Pons (tissue), 1 donor: ENCODE measurements at regions not wholly inside any gene's neighbourhood (a gene's known extent, or its start where the extent isn't known, plus 50 kb on each side); places are given as distances from the start of the nearest gene placed in this dataset.

Experiments
- DNase-seq: peaks from one replicate; pipeline ENCODE4 v3.0.0-alpha.2; 2016; ENCODE audit warnings: low spot score

DNA sequence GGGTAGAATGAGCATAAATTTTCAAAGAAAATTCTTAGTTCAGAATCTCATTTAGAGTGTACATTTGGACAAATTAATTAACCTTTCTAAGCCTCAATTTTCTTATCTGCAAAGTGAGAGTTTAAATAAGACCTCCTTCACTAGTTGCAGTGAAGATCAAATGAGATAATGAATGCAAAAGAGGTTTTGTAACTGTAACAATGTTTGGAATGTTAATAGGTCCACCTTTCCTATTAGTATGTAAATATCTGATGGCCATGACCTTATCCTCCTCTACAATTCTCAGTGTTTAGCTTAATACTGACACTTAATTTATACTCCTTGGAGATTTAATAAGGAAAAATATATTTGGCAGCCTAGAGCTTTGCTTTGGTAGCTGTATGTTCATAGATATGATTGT lies 138.8 kb downstream of the GABRG1 start:
- DNase-seq: no peak

DNA sequence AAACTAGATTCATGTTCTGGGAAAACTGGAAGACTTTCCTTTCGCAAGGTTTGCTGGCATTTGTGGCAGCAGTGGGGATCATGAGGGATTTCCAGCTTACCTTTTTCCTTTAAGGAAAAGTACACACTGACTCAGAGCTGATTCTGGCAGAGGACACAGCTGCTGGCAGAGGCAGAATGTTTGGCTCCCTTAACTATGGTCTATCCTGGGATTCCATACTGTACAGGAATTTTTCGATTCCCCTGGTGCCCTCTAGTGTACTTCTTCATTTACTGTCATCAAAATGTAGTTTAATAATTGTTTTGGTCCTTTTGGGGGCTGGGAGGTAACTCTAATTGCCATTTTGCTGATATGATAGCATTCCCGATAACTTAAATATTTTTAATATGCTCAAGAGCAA lies 152.7 kb downstream of the GABRG1 start:
- DNase-seq: no peak

GRCh38 chr4:45957353-45957752 lies 166.5 kb downstream of the GABRG1 start:
- no peak for DNase-seq

DNA sequence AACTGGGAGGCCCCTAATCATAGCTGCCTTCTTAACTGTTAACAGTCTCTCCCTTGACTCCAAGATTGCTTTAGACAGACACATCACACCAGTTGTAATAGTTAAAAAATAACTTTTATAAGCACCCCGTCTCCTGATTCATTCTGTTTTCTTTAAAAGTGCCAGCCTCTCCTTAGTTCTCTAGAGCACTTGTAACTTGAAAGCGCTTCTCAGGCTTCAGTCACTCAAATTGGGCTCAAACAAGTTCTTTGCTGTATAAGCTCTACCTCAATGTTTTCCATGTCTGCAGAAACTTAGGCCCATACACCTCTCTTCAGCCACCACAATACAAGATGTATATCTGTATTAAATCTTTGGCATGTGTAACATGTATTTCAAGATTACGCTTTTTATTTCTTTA lies 169.6 kb downstream of the GABRG1 start:
- DNase-seq: no peak

GRCh38 chr4:45951153-45951552 lies 172.7 kb downstream of the GABRG1 start:
- no peak for DNase-seq

DNA sequence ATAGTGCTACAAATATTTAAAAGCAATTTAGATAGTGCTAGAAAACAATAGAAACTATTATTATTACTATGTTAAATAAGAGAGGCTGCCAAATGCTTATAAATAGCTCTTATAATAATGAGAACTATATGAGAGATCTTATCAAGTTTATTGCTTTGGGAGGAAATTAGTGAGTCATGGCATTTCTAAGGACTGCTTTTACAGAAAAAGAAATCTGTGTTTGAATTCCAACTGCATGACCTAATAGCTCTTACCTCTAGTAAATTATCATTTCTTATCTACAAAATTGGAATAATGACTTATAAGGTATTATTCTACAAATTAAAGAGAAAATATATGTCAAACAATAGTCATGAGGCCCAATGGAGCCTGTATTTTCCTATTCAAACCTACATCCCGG lies 177.2 kb downstream of the GABRG1 start:
- no peak for DNase-seq

- DNase-seq: no peak
Measured at GRCh38 chr4:45944000-45944399, 179.9 kb downstream of the GABRG1 start.

DNA sequence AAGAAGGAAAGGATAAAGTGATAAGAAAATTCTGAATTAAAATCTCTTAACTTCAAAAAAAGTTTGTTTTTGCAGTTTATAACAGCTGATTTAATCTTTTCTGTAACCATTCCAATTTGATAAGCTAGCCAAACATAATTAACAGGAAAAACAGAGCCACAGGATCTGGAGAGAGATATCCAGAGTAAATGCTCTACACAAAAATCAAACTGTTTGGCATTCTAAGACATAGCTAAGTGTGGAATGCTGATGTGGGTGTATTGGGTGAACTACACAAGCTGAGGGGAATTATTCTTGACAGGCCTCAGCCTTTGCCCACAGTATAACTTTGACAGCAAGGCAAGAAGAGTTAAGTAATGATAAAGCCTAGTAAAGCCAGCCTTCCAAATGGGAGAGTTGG lies 184.8 kb downstream of the GABRG1 start:
- DNase-seq: no peak

DNA sequence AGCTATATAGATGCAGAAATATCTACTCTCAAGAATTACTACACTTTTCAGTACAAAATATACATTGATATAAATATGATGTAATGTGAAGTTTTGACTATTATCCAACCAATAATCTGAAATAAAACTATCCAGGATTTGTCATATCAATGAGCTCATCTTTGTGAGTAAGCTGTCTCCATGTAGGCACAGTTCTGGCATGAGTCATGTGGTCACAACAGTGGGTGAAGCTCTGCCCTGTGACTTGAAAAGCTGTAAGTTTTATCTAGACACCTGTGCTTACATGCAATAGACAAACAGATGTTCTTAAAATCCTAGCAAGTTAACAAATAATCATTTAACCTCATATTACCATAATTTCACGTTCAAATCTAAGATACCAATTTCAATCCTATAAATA lies 192.7 kb downstream of the GABRG1 start:
- no peak for DNase-seq

- DNase-seq: peak; percentile 15
Measured at GRCh38 chr4:45927641-45928040, 196.2 kb downstream of the GABRG1 start.

DNA sequence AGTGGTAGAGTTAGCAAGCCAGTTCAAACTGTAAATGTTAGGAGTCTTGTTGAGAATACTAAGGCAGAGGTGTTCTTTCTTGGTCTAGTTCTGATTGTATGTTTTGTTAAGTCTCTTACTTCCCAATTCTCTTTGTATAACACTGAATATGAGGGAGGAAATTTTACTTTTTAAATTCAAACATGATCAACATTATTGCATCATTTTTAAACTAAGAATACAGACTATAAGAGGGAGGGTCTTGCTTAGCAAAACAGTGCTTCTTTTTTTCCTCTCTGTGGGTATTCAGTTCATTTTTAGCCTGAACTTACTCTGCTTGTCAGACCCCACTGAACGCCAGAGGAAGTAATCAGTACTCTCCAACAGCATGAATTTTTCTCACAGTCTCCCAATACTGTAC lies 198.0 kb downstream of the GABRG1 start:
- no peak for DNase-seq

DNA sequence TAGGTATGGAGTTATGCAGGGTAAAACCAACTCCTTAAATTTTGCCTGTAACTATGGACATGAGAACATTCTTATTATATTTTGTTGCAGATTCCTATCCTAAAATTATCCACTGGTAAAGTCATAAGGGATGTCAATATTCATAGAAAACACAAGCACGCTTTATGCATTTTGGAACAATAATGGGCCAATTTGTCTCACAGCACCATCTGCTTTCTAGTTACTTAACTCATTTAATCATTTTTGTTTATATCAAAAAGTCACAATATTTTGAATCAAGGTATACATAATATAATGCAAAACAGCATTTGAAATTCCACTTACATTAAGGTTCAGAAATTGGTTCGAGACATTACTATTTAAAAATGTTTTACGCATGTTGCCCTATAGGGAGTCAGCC lies 203.0 kb downstream of the GABRG1 start:
- DNase-seq: no peak

GRCh38 chr4:45910511-45910910 lies 213.3 kb downstream of the GABRG1 start:
- no peak for DNase-seq

GRCh38 chr4:45897946-45898585 lies 225.8 kb downstream of the GABRG1 start:
- no peak for DNase-seq

DNA sequence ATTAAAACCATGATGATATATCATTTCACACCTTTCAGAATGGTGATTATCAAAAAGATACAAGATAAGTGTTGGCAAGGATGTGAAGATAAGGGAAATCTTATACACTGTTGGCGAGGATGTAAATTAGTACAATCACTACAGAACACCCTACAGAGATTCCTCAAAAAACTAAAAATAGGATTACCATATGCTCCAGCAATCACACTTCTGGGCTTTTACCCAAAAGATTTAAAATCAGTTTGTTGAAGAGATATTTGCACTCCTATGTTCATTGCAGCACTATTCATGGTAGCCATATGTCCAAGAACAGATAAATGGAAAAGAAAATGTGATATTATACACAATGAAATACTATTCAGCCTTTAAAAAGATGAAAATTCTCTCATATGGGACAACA lies 240.4 kb downstream of the GABRG1 start:
- no peak for DNase-seq

- DNase-seq: no peak
Measured at GRCh38 chr4:45876235-45876890, 247.5 kb downstream of the GABRG1 start.

DNA sequence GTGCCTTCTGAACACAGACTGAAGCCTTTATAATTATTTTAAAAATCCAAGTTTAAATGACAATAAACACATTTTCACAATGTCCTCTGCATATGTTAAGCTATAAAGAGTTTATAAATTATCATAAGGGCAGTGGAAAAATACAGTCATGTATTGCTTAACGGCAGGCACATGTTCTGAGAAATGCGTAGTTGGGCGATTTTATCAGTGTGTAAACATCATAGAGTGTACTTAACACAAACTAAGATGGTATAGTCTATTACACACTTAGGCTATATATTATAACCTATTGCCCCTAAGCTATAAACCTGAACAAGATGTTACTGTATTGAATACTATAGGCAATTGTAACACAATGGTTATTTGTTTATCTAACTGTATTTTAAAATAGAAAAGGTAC lies 254.7 kb downstream of the GABRG1 start:
- DNase-seq: no peak

- DNase-seq: no peak
Measured at GRCh38 chr4:45865781-45866180, 258.1 kb downstream of the GABRG1 start.

- no peak for DNase-seq
Measured at GRCh38 chr4:45855857-45856256, 268.0 kb downstream of the GABRG1 start.

DNA sequence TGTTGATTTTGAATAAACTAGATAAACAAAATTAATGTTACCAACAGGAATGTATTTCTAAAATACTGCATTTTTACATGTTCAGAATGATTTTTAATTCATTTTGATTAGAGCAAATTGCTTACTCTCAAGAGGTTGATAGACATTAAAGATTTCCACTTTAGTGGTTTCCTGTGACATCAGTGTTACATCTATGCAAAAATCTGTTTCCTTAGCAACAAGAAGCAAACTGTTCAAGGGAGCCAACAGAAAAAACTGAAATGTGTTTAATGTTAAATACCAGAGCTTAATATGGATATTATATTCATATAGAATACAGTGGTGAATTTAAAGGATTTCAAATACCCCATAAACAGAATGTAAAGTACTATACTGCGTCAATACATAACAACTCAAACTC lies 277.8 kb downstream of the GABRG1 start:
- no peak for DNase-seq

DNA sequence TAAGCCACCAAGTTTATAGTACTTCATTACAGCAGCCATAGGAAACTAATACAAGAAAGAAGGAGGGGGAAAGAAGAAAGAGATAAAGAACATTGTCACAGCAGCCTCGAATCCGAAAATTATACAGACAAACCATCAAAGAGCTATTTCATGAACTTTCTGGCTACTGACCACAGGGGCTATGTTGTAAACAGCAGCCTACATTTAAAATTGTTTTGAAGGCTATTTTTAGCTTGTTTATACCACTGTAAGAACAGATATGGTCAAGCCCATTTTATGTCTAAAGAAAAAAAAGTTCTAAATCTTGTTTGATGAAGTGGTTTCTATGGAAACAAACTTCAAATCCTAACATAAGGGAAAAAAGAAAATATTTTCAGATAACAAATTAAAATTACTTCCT lies 282.1 kb downstream of the GABRG1 start:
- DNase-seq: no peak

- no peak for DNase-seq
Measured at GRCh38 chr4:45831692-45832091, 292.2 kb downstream of the GABRG1 start.

GRCh38 chr4:45803994-45804393 lies 319.9 kb downstream of the GABRG1 start:
- no peak for DNase-seq

DNA sequence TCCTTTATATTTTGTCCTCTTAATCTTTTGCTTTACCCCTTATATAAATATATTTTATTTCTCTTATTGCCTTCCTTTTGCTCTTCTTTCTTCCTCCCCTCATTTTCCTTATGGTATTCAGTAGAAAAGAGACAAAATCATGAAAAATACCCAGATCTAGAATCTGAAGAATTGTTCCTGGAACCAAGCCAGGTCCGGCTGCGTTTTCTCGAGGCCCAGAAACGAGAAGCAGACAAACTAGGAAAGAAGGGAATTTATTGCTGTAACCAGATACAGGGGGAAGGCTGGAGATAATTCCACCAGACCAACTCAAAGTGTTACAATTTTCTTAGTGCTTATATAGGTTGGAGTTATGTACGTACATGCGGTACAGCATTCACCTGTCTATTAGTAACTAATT lies 328.7 kb downstream of the GABRG1 start:
- no peak for DNase-seq
